Natural killer cell (primary cell): ENCODE measurements at regions not wholly inside any gene's neighbourhood (a gene's known extent, or its start where the extent isn't known, plus 50 kb on each side); places are given as distances from the start of the nearest gene placed in this dataset.

Experiments used
- ATAC-seq, 3 donors: fragments of 150-1000 bp in 2 of 3; fragments of 200-7000 bp in 1 of 3; cut with Tn5 transposase; 1 replicate in 1 of 3; 2 replicates in 2 of 3; pipeline ENCODE4 v1.10.0; 2021; ENCODE audit warnings: mild to moderate bottlenecking in 2 of 3, moderate library complexity in 2 of 3
- DNase-seq, 2 donors: peaks; one replicate each; pipeline versions ENCODE4 v3.0.0 to v3.0.0-alpha.2; 2013 to 2021; ENCODE audit warnings: mixed read lengths in 1 of 2
- H3K27ac ChIP-seq: one replicate; pipeline ENCODE4 v1.5.1; 2013; ENCODE audit warnings: mild to moderate bottlenecking, low read length
- H3K27me3 ChIP-seq: one replicate; pipeline ENCODE4 v1.6.1; 2013; ENCODE audit warnings: low read length; ENCODE audit not compliant: control insufficient read depth, insufficient read depth
- H3K36me3 ChIP-seq: one replicate; pipeline ENCODE4 v1.6.1; 2013; ENCODE audit warnings: low read length; ENCODE audit not compliant: control insufficient read depth, insufficient read depth
- H3K4me1 ChIP-seq: one replicate; pipeline ENCODE4 v1.6.1; 2013; ENCODE audit warnings: low read length; ENCODE audit not compliant: control insufficient read depth, insufficient read depth
- H3K4me3 ChIP-seq: one replicate; pipeline ENCODE4 v1.5.1; 2013; ENCODE audit warnings: low read length
- H3K9me3 ChIP-seq: one replicate; pipeline ENCODE4 v1.6.1; 2013; ENCODE audit warnings: low read length; ENCODE audit not compliant: control insufficient read depth, insufficient read depth
- H3K27ac Mint-ChIP-seq, 2 donors: one replicate each; pipeline ENCODE4 v1.8.0; 2022; ENCODE audit warnings: mild to moderate bottlenecking in 2 of 2, mixed read lengths in 2 of 2, moderate library complexity in 1 of 2
- H3K27me3 Mint-ChIP-seq, 2 donors: one replicate each; pipeline ENCODE4 v1.8.0; 2022; ENCODE audit warnings: low read depth in 2 of 2, mixed read lengths in 2 of 2
- H3K36me3 Mint-ChIP-seq: one replicate; pipeline ENCODE4 v1.8.0; 2022; ENCODE audit warnings: mixed read lengths
- H3K4me1 Mint-ChIP-seq, 2 donors: one replicate each; pipeline ENCODE4 v1.8.0; 2022; ENCODE audit warnings: mixed read lengths in 2 of 2
- H3K4me3 Mint-ChIP-seq: one replicate; pipeline ENCODE4 v1.8.0; 2022; ENCODE audit warnings: mild to moderate bottlenecking, moderate library complexity, mixed read lengths
- H3K9me3 Mint-ChIP-seq, 2 donors: one replicate each; pipeline ENCODE4 v1.8.0; 2022; ENCODE audit warnings: mixed read lengths in 2 of 2
- CTCF ChIP-seq: fragments of 200-600 bp; IDR thresholded peaks from one replicate; pipeline ENCODE4 v1.8.0; 2022; ENCODE audit warnings: antibody characterized with exemption
- WGBS: methylation state at CpG from one replicate; pipeline ENCODE4 v1.1.7; 2013; ENCODE audit warnings: missing lambda C conversion rate; ENCODE audit not compliant: insufficient coverage; 5-methylcytosine and 5-hydroxymethylcytosine counted together
- intact Hi-C: fragments of 100-400 bp; cut with micrococcal nuclease; formaldehyde crosslinking; loops from one replicate; pipeline ENCODE4 v1.14.2; 2022

- Mint-ChIP-seq H3K36me3 (no peaks in the 10 kb centered on the region), H3K4me1 (no peaks in the 10 kb centered on the region), H3K9me3 (peaks cover 3% of the 10 kb centered on the region in 2 donors), H3K4me3 (no peak overlapping the region), H3K27me3 (no peaks in the 10 kb centered on the region), H3K27ac (no peak overlapping the region)
- TF ChIP-seq CTCF = no peak
- H3K9me3 ChIP-seq = no peaks in the 10 kb centered on the region
- ATAC-seq (no peak), DNase-seq (no peak)
- 86% methylated on average over 10 of the region's 10 CpGs for WGBS
- no peaks in the 10 kb centered on the region for H3K27me3 ChIP-seq
- H3K4me3 ChIP-seq = no peak overlapping the region
- H3K27ac ChIP-seq = no peak overlapping the region
- H3K36me3 ChIP-seq = no peaks in the 10 kb centered on the region
- intact Hi-C loops = no loop called here
- no peaks in the 10 kb centered on the region for H3K4me1 ChIP-seq
Measured at GRCh38 chr2:195124391-195125079, 532.5 kb upstream of the SLC39A10 start.

GRCh38 chr2:195122653-195123052 is 534.4 kb upstream of the SLC39A10 start:
- H3K27me3 Mint-ChIP-seq = no peaks in the 10 kb centered on the region
- H3K27ac Mint-ChIP-seq = no peak overlapping the region
- H3K4me1 ChIP-seq = no peaks in the 10 kb centered on the region
- peaks cover 0 to 3% of the 10 kb centered on the region in 2 donors for H3K9me3 Mint-ChIP-seq
- no peaks in the 10 kb centered on the region for H3K4me1 Mint-ChIP-seq
- H3K36me3 ChIP-seq = no peaks in the 10 kb centered on the region
- no peaks in the 10 kb centered on the region for H3K36me3 Mint-ChIP-seq
- no peak for TF ChIP-seq CTCF
- no peaks in the 10 kb centered on the region for H3K27me3 ChIP-seq
- intact Hi-C loops = no loop called here
- ATAC-seq (no peak), DNase-seq (no peak)
- H3K4me3 Mint-ChIP-seq = no peak overlapping the region
- H3K27ac ChIP-seq = no peak overlapping the region
- 94% methylated on average over 1 of the region's 1 CpG for WGBS
- H3K9me3 ChIP-seq = no peaks in the 10 kb centered on the region
- H3K4me3 ChIP-seq = no peak overlapping the region

- Histone ChIP-seq H3K27me3 (no peaks in the 10 kb centered on the region), H3K27ac (no peak overlapping the region), H3K4me1 (no peaks in the 10 kb centered on the region), H3K36me3 (no peaks in the 10 kb centered on the region), H3K4me3 (no peak overlapping the region), H3K9me3 (no peaks in the 10 kb centered on the region)
- no peak overlapping the region for H3K4me3 Mint-ChIP-seq
- no peaks in the 10 kb centered on the region for H3K4me1 Mint-ChIP-seq
- 100% methylated on average over 2 of the region's 3 CpGs for WGBS
- DNase-seq = no peak
- H3K27me3 Mint-ChIP-seq = no peaks in the 10 kb centered on the region
- intact Hi-C loops = no loop called here
- ATAC-seq = no peak
- H3K9me3 Mint-ChIP-seq = peaks cover 0 to 3% of the 10 kb centered on the region in 2 donors
- no peaks in the 10 kb centered on the region for H3K36me3 Mint-ChIP-seq
- H3K27ac Mint-ChIP-seq = no peak overlapping the region
- TF ChIP-seq CTCF = no peak
Measured at GRCh38 chr2:195121341-195121740, 535.7 kb upstream of the SLC39A10 start.

- peaks cover 5% of the 10 kb centered on the region for H3K9me3 ChIP-seq
- H3K36me3 Mint-ChIP-seq = no peaks in the 10 kb centered on the region
- no peaks in the 10 kb centered on the region for H3K4me1 ChIP-seq
- intact Hi-C loops = no loop called here
- H3K27ac ChIP-seq = no peak overlapping the region
- ATAC-seq (no peak), DNase-seq (no peak)
- TF ChIP-seq CTCF = no peak
- H3K27me3 ChIP-seq = no peaks in the 10 kb centered on the region
- no peak overlapping the region for H3K4me3 ChIP-seq
- no peaks in the 10 kb centered on the region for H3K36me3 ChIP-seq
- H3K9me3 Mint-ChIP-seq = peaks cover 0 to 1% of the 10 kb centered on the region in 2 donors
- H3K27ac Mint-ChIP-seq = no peak overlapping the region
- no peaks in the 10 kb centered on the region for H3K4me1 Mint-ChIP-seq
- no peak overlapping the region for H3K4me3 Mint-ChIP-seq
- H3K27me3 Mint-ChIP-seq = no peaks in the 10 kb centered on the region
Measured at GRCh38 chr2:195119231-195119630, 537.8 kb upstream of the SLC39A10 start.
